Esophagus muscularis mucosa (tissue), 3 donors: ENCODE measurements at regions not wholly inside any gene's neighbourhood (a gene's known extent, or its start where the extent isn't known, plus 50 kb on each side); places are given as distances from the start of the nearest gene placed in this dataset.

Experiments used
- POLR2A ChIP-seq: fragments of 450-650 bp; IDR thresholded peaks from one replicate; pipeline ENCODE4 v1.6.1; 2017; ENCODE audit warnings: antibody characterized with exemption, moderate library complexity, mild to moderate bottlenecking, low read depth
- TF ChIP-seq, protein P1 (sequence below), 3 experiments: fragments of 200-600 bp in 2 of 3; fragments of 450-650 bp in 1 of 3; sonication (generic) in 2 of 3; IDR thresholded peaks; one replicate each; pipeline ENCODE4 v1.5.1; 2017 to 2019; ENCODE audit warnings: antibody characterized with exemption in 3 of 3, mild to moderate bottlenecking in 2 of 3, moderate library complexity in 1 of 3

- TF ChIP-seq, protein P1, sequence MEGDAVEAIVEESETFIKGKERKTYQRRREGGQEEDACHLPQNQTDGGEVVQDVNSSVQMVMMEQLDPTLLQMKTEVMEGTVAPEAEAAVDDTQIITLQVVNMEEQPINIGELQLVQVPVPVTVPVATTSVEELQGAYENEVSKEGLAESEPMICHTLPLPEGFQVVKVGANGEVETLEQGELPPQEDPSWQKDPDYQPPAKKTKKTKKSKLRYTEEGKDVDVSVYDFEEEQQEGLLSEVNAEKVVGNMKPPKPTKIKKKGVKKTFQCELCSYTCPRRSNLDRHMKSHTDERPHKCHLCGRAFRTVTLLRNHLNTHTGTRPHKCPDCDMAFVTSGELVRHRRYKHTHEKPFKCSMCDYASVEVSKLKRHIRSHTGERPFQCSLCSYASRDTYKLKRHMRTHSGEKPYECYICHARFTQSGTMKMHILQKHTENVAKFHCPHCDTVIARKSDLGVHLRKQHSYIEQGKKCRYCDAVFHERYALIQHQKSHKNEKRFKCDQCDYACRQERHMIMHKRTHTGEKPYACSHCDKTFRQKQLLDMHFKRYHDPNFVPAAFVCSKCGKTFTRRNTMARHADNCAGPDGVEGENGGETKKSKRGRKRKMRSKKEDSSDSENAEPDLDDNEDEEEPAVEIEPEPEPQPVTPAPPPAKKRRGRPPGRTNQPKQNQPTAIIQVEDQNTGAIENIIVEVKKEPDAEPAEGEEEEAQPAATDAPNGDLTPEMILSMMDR (IDR thresholded peaks at IDR 0.05): no peak
- TF ChIP-seq POLR2A: no peak
These were observed 325.6 kb downstream of the THBS2 start for GRCh38 chr6:168928012-168928411.
